Aorta (tissue), 5 donors: ENCODE measurements at regions not wholly inside any gene's neighbourhood (a gene's known extent, or its start where the extent isn't known, plus 50 kb on each side); places are given as distances from the start of the nearest gene placed in this dataset.

Source experiments
- ATAC-seq: fragments of 200-7000 bp; cut with Tn5 transposase; one replicate; pipeline ENCODE4 v1.9.1; 2022; ENCODE audit warnings: moderate library complexity; ENCODE audit not compliant: low FRiP score
- DNase-seq, 2 donors: peaks; one replicate each; pipeline ENCODE4 v3.0.0-alpha.2; 2020
- H3K27ac ChIP-seq, 2 donors: one replicate each; pipeline ENCODE4 v1.5.1; 2013; ENCODE audit warnings: low read length in 2 of 2, mild to moderate bottlenecking in 2 of 2, moderate library complexity in 2 of 2, control low read depth in 1 of 2, inconsistent platforms in 1 of 2, low read depth in 1 of 2
- H3K27me3 ChIP-seq, 2 donors: one replicate each; pipeline ENCODE4 v1.6.1; 2013; ENCODE audit warnings: control low read depth in 1 of 2, low read length in 1 of 2, mild to moderate bottlenecking in 1 of 2, moderate library complexity in 1 of 2; ENCODE audit not compliant: insufficient read depth in 2 of 2, control insufficient read depth in 1 of 2
- H3K36me3 ChIP-seq, 2 donors: one replicate each; pipeline ENCODE4 v1.6.1; 2013; ENCODE audit warnings: control low read depth in 1 of 2, low read length in 1 of 2, mild to moderate bottlenecking in 1 of 2; ENCODE audit not compliant: insufficient read depth in 2 of 2, control insufficient read depth in 1 of 2
- H3K4me1 ChIP-seq, 2 donors: one replicate each; pipeline ENCODE4 v1.6.1; 2013; ENCODE audit warnings: low read length in 2 of 2, control low read depth in 1 of 2, mild to moderate bottlenecking in 1 of 2, moderate library complexity in 1 of 2; ENCODE audit not compliant: insufficient read depth in 2 of 2, control insufficient read depth in 1 of 2
- H3K4me3 ChIP-seq, 2 donors: one replicate each; pipeline ENCODE4 v1.5.1; 2013; ENCODE audit warnings: low read length in 2 of 2, control low read depth in 1 of 2, mild to moderate bottlenecking in 1 of 2
- H3K9me3 ChIP-seq: one replicate; pipeline ENCODE4 v1.6.1; 2013; ENCODE audit warnings: mild to moderate bottlenecking, low read length; ENCODE audit not compliant: control insufficient read depth
- WGBS, 2 donors: extraction: QIAGEN DNeasy Blood & Tissue Kit; methylation state at CpG; one replicate each; pipeline ENCODE4 v1.1.7; 2013; 5-methylcytosine and 5-hydroxymethylcytosine counted together
- intact Hi-C, 2 donors: fragments of 100-400 bp; cut with DNase I; formaldehyde crosslinking; loops; one replicate each; pipeline versions ENCODE4 v1.14.2 to v1.15.0; 2022
- donor health status: healthy with polysubstance abuse.
- donor health status: Bipolar disorder and iron deficiency.
- donor health status: DM: no; HTN: no; CAD: no.
- donor health status: DM: no; HTN: no; CAD: no.
- donor health status: DM: yes; HTN: yes; CAD: no.

DNA sequence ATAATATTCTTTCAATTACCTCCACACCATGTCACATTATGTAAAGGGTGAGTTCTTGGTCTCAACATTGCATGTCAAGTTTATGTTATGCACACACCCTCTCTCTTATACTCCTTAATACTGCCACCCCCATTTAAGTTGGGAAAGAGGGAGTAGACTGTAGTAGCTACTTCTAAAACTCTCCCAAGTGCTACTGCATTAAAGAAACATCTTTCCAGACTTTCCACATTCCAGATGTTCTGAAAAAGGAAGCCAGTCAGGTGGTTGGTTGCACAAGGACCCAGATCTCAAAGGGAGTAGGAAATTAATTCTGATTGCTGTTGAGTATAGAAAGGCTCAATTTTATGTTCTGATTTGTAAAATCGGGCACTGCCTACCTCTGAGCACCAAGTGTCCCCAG is 419.5 kb downstream of the CD83 start:
- no peak overlapping the region for H3K27ac ChIP-seq
- H3K9me3 ChIP-seq: peaks cover 3% of the 10 kb centered on the region
- H3K27me3 ChIP-seq: no peaks in the 10 kb centered on the region
- H3K4me3 ChIP-seq: no peak overlapping the region
- intact Hi-C loops: no loop called here
- H3K4me1 ChIP-seq: peaks cover 2 to 4% of the 10 kb centered on the region in 2 donors
- H3K36me3 ChIP-seq: no peaks in the 10 kb centered on the region
- 76 to 87% methylated on average over 1 of the region's 1 CpG for WGBS, 2 donors
- ATAC-seq (no peak), DNase-seq (no peak)

DNA sequence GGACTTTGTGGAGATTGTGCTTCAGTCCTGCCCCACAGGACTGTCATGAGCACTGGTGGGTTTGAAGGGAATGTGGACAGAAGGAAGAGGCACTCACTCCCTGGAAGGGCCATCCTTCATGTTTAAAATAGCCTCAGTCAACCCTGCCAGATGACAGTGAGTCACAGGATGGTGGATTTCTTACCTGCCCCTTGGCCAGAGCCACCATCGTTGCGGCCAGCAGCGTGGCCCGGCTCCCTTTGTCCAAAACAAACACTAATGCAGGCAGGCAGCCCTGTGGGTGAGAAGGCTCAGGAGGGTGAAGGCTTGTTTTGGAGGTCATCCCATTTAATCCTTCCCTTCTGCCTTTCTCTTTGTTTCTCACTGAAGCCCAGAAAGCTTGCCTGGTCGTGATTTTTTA is 422.7 kb downstream of the CD83 start:
- H3K4me3 ChIP-seq: no peak overlapping the region
- H3K9me3 ChIP-seq: peaks cover 3% of the 10 kb centered on the region
- H3K27ac ChIP-seq: no peak overlapping the region
- H3K27me3 ChIP-seq: no peaks in the 10 kb centered on the region
- peaks cover 2 to 4% of the 10 kb centered on the region in 2 donors for H3K4me1 ChIP-seq
- intact Hi-C loops: no loop called here
- WGBS, 2 donors: 4 to 6% methylated on average over 5 of the region's 5 CpGs
- H3K36me3 ChIP-seq: no peaks in the 10 kb centered on the region
- DNase-seq (peak in 1 of 2 donors; percentile 65), ATAC-seq (peak; percentile 49)

DNA sequence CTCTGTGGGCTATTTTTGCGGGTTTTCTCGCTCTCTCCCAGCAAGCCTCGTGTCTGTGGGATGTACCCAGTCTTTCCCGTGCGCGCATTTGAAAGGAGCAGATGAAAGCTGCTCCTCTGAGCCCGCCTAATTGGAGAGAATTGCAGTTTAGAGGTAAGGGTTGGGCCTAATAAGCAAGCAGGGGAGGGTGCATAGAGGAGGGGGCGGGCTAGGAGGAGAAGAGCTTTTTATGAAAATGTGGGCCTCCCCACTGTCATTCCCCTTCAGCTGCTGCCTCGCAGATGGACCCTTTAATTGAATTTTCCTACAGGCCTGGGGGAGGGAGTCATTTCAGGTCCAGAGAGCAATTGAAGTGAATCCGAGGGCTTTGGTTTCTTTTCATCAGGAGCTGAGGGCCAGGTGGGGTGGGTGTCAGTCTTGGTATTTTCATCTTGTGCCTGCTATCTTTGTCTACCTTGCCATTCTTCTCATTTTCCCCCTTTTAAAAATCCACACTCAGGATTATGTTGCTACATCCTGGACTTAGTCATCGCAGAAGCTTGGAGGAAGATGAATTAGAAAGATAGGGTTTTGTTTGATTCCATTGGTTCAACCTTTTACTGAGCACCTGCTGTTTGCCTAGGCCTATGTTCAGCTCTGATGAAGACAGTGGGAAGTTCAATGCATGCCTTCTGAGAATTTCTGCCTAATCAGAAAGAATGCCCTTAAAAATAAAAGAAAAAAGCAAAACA is 423.4 kb downstream of the CD83 start:
- no peak for DNase-seq
- peaks cover 3% of the 10 kb centered on the region for H3K9me3 ChIP-seq
- H3K27me3 ChIP-seq: no peaks in the 10 kb centered on the region
- H3K4me3 ChIP-seq: no peak overlapping the region
- H3K36me3 ChIP-seq: no peaks in the 10 kb centered on the region
- peaks cover 2 to 4% of the 10 kb centered on the region in 2 donors for H3K4me1 ChIP-seq
- ATAC-seq: no peak
- intact Hi-C loops: no loop called here
- no peak overlapping the region for H3K27ac ChIP-seq
- 70 to 75% methylated on average over 11 of the region's 11 CpGs for WGBS, 2 donors

DNA sequence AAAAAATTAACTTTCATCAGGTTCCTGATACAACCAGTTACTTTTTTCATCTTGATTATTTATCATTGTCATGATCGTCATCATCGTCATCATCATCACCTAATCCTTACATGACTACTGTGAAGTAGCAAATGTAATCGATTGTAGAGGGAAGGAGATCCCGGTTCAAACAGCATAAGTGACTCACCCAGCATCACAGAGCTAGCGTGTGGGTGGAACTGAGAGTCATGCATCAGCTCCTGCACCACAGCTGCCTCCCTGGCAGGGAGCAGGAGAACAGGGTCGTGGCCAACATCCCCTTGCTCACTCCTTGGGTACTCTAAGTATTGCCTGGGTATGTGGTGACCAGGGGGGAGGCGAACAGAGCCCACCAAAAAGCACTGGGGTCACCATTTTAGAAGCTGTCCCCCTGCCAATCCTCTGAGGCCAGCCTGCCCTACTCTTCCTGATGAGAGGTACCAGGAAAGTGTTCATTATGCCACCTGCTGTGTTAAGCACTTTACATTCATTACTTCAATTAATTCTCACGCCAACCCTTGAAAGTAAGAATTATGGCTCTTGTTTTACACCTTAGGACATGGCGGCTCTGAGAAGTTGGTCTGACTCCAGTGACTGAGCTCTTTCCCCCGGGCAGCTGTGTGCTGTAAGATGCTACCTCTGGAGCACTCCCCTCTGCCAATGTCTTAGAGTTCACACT is 425.2 kb downstream of the CD83 start:
- Histone ChIP-seq H3K4me3 (no peak overlapping the region), H3K27me3 (no peaks in the 10 kb centered on the region), H3K36me3 (no peaks in the 10 kb centered on the region), H3K9me3 (no peaks in the 10 kb centered on the region), H3K4me1 (peaks cover 2 to 4% of the 10 kb centered on the region in 2 donors), H3K27ac (no peak overlapping the region)
- intact Hi-C loops: no loop called here
- DNase-seq (no peak), ATAC-seq (no peak)
- WGBS, 2 donors: 61% methylated on average over 10 of the region's 10 CpGs

DNA sequence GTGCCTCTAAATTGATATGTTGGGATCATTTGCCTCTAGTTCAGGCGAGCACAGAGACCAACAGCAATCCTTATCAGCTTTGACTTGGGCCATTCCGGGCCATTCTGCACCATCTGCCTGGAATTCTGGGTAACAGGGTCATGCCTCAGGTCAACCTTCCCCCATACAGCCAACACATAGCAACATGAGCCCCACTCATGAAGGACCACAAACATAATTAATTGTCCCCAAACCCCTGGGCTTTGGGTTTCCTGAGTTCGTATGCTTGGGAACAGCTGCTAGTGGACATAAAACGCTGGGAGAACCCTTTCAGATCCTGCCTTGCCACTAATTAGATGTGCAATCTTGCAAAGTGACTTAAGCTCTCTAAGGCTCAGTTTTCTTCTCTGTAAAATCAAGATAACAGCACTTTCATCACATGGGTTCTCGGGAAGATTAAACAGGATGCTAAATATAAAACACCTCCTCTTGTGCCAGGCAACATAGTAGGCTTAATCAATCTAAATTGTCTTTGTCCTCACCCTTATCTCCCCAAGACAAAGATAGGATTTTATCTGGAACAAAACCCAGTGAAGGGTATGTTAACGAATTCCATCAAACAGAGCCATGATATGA is 426.5 kb downstream of the CD83 start:
- Histone ChIP-seq H3K4me3 (no peak overlapping the region), H3K9me3 (no peaks in the 10 kb centered on the region), H3K36me3 (no peaks in the 10 kb centered on the region), H3K27ac (no peak overlapping the region), H3K27me3 (no peaks in the 10 kb centered on the region), H3K4me1 (peaks cover 2 to 4% of the 10 kb centered on the region in 2 donors)
- WGBS, 2 donors: 45 to 50% methylated on average over 6 of the region's 6 CpGs
- no peak for DNase-seq
- intact Hi-C loops: no loop called here
- no peak for ATAC-seq

DNA sequence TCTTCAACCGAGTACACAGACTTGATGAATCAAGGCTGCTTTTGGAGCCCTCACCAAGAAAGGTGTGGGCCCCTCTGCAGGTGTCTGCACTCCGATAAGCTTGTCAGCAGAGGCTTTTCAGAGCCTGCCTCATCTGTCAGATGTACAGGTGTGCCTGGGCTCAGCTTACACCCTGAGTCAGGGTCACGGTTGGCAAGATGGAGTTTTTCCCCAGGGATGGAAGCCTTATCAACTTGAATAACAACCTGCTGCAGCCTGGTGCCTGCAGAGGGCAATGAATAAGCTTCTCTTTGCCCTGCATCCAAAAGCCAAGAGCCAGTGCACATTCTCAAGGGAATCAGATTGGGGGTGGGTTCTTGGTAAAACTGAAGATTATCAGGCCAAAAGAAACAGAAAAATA is 427.1 kb downstream of the CD83 start:
- H3K27me3 ChIP-seq: no peaks in the 10 kb centered on the region
- H3K4me1 ChIP-seq: peaks cover 2 to 4% of the 10 kb centered on the region in 2 donors
- no peak overlapping the region for H3K27ac ChIP-seq
- H3K9me3 ChIP-seq: no peaks in the 10 kb centered on the region
- H3K36me3 ChIP-seq: no peaks in the 10 kb centered on the region
- WGBS, 2 donors: 25 to 38% methylated on average over 3 of the region's 3 CpGs
- ATAC-seq (no peak), DNase-seq (no peak)
- no peak overlapping the region for H3K4me3 ChIP-seq
- intact Hi-C loops: no loop called here

DNA sequence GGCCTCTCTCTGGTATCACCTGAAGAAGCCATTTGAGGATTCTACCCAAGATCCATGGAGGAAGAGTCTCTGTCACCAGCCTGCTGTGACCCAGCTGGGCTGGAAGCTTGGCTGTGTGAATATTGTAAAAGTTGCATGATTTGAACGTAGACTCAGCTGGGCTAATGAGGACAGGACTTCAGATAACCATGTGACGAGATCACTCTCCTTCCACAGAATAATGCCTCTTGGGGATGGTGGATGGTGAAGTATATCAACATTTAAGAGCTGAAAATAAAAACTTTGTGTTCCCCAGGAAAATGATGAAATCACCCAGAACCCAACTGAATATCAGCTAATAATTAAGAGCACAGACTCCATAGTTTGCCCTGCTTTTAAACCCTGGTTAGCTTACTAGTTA is 427.9 kb downstream of the CD83 start:
- no peak for ATAC-seq
- intact Hi-C loops: no loop called here

DNA sequence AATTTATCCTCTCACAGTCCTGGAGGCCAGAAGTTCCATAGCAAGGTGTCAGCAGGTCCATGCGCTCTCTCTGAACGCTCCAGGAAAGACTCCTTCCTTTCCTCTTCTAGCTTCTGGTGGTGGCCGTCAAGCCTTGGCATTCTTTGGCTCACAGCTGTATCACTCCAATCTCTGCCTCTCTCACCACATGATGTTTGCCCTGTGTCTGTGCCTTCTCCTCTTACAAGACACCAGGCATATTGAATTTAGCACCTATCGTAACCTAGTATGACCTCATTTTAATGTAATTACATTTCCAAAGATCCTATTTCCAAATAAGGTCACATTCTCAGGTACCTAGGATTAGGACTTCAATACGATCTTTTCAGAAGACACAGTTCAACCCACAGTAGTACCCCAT is 428.5 kb downstream of the CD83 start:
- H3K36me3 ChIP-seq: no peaks in the 10 kb centered on the region
- WGBS, 2 donors: 96% methylated on average over 5 of the region's 5 CpGs
- ATAC-seq: no peak
- no peaks in the 10 kb centered on the region for H3K4me1 ChIP-seq
- no peak overlapping the region for H3K4me3 ChIP-seq
- DNase-seq: no peak
- H3K27ac ChIP-seq: no peak overlapping the region
- no peaks in the 10 kb centered on the region for H3K9me3 ChIP-seq
- H3K27me3 ChIP-seq: no peaks in the 10 kb centered on the region
- intact Hi-C loops: no loop called here

More for the DNA sequence above, 427.9 kb downstream of the CD83 start:
- Histone ChIP-seq H3K27ac (no peak overlapping the region), H3K27me3 (no peaks in the 10 kb centered on the region), H3K36me3 (no peaks in the 10 kb centered on the region), H3K9me3 (no peaks in the 10 kb centered on the region), H3K4me1 (peaks cover 2 to 4% of the 10 kb centered on the region in 2 donors), H3K4me3 (no peak overlapping the region)
- DNase-seq: no peak
- WGBS, 2 donors: 82 to 85% methylated on average over 2 of the region's 2 CpGs
